ENCODE measurements at regions not wholly inside any gene's neighbourhood (a gene's known extent, or its start where the extent isn't known, plus 50 kb on each side); places are given as distances from the start of the nearest gene placed in this dataset.

GRCh38 chr11:79536155-79536917 lies 95.5 kb upstream of the TENM4 start:
- in situ Hi-C loops (cut with MboI; ENCODE audit: low sequenced_read_pairs) = no loop called here
- intact Hi-C loops (cut with micrococcal nuclease) = no loop called here
- Histone ChIP-seq H2AFZ (replicated peaks; ENCODE audit: low read length, poor library complexity) (no peak overlapping the region), H3K9me1 (ENCODE audit: insufficient read depth, low read length) (no peaks in the 10 kb centered on the region), H2BK5ac (ENCODE audit: low read depth, low read length, poor library complexity, severe bottlenecking) (no peak overlapping the region), H4K5ac (ENCODE audit: low read depth, low read length) (no peak overlapping the region), H3K23ac (ENCODE audit: low read depth, low read length) (no peak overlapping the region), H3K27ac (ENCODE audit: insufficient read depth, low read length) (no peak overlapping the region), H3K18ac (ENCODE audit: low read depth, low read length) (no peak overlapping the region), H4K20me1 (ENCODE audit: insufficient read depth, low read length) (no peaks in the 10 kb centered on the region), H2BK120ac (ENCODE audit: low read depth, low read length) (no peak overlapping the region), H3K14ac (replicated peaks; ENCODE audit: low read depth, low read length) (no peak overlapping the region), H3K27me3 (ENCODE audit: control insufficient read depth, insufficient read depth, low read length) (peaks cover 2% of the 10 kb centered on the region; the same call in 1 of the 2 replicates), H2AK5ac (ENCODE audit: low read depth, low read length) (no peak overlapping the region), H2BK20ac (ENCODE audit: low read depth, low read length) (no peak overlapping the region), H3K4ac (ENCODE audit: low read depth, low read length) (no peak overlapping the region), H3K56ac (ENCODE audit: extremely low read depth, insufficient read depth, low read length) (no peak overlapping the region), H4K91ac (ENCODE audit: insufficient read depth, low read depth, low read length) (no peak overlapping the region), H2AK9ac (replicated peaks; ENCODE audit: low read depth, low read length, poor library complexity) (no peak overlapping the region), H3K4me1 (ENCODE audit: control insufficient read depth, insufficient read depth, low read length) (no peaks in the 10 kb centered on the region), H3K9me3 (ENCODE audit: control insufficient read depth, insufficient read depth, low read length) (no peaks in the 10 kb centered on the region), H3K4me2 (ENCODE audit: low read depth, low read length) (no peak overlapping the region), H3K9ac (ENCODE audit: low read depth, low read length) (no peak overlapping the region), H2BK15ac (ENCODE audit: low read depth, low read length) (no peak overlapping the region), H4K8ac (ENCODE audit: low read depth in 2 of 2, low read length in 2 of 2) (no peak overlapping the region), H3K79me1 (ENCODE audit: low read depth in 1 of 2, low read length in 2 of 2) (no peaks in the 10 kb centered on the region), H3K4me3 (ENCODE audit: insufficient read depth, low read depth, low read length) (no peak overlapping the region), H3K36me3 (ENCODE audit: control insufficient read depth, insufficient read depth, low read length) (no peaks in the 10 kb centered on the region)
- POLR2A ChIA-PET (ENCODE audit: unreplicated experiment) = no interaction called here
- DNase-seq (no peak), ATAC-seq (ENCODE audit: low read depth) (no peak)
- TF ChIP-seq MAFK (IDR thresholded peaks at IDR 0.05; ENCODE audit: low read depth, low read length) = no peak
- TF ChIP-seq USF2 (IDR thresholded peaks at IDR 0.05; ENCODE audit: low read depth, low read length) = no peak
- no peak for TF ChIP-seq RAD21 (IDR thresholded peaks at IDR 0.05; ENCODE audit: low read length)
- TF ChIP-seq CEBPB (IDR thresholded peaks at IDR 0.05; ENCODE audit: low read depth, low read length) = no peak
- TF ChIP-seq NFE2L2 (IDR thresholded peaks at IDR 0.05; ENCODE audit: low read depth, low read length) = no peak
- TF ChIP-seq RCOR1 (IDR thresholded peaks at IDR 0.05; ENCODE audit: insufficient replicate concordance, low read length) = no peak
- no peak for TF ChIP-seq FOS (IDR thresholded peaks at IDR 0.05; ENCODE audit: low read depth, low read length)
- no peak for TF ChIP-seq MAZ (IDR thresholded peaks at IDR 0.05; ENCODE audit: borderline replicate concordance, low read depth, low read length)
- no peak for TF ChIP-seq CTCF (conservative IDR thresholded peaks at IDR 0.05; ENCODE audit: low read depth, low read length)
- no peak for TF ChIP-seq SMC3 (IDR thresholded peaks at IDR 0.05; ENCODE audit: low read depth, low read length)
- TF ChIP-seq CHD1 (IDR thresholded peaks at IDR 0.05; ENCODE audit: low read depth, low read length) = no peak
- no peak for TF ChIP-seq RFX5 (IDR thresholded peaks at IDR 0.05; ENCODE audit: low read depth, low read length)
- TF ChIP-seq POLR2A (IDR thresholded peaks at IDR 0.05; ENCODE audit: low read depth, low read length) = no peak
- no peak for TF ChIP-seq BHLHE40 (IDR thresholded peaks at IDR 0.05; ENCODE audit: low read depth, low read length)
- TF ChIP-seq ELK1 (IDR thresholded peaks at IDR 0.05; ENCODE audit: borderline replicate concordance, low read depth, low read length) = no peak
- dilution Hi-C loops (cut with HindIII; ENCODE audit: low sequenced_read_pairs, unreplicated experiment) = no loop called here
- CTCF ChIA-PET = no interaction called here
- BruUV-seq (replicated peaks) = no TSS peak
- 57% methylated on average over 4 of the region's 5 CpGs; no CpG with 5 or more reads in 1 of the 2 experiments for WGBS, 2 experiments (ENCODE audit: extremely low coverage in 2 of 2, insufficient read length in 1 of 2)
